Neural cell (in vitro differentiated cells): ENCODE measurements at regions not wholly inside any gene's neighbourhood (a gene's known extent, or its start where the extent isn't known, plus 50 kb on each side); places are given as distances from the start of the nearest gene placed in this dataset.

Experiments used
- CTCF ChIP-seq: fragments of 450-650 bp; IDR thresholded peaks from 2 replicates; pipeline ENCODE4 v1.5.1; 2014; ENCODE audit warnings: antibody characterized with exemption, mild to moderate bottlenecking, moderate library complexity; ENCODE audit not compliant: poor library complexity, severe bottlenecking
- EP300 ChIP-seq: fragments of 450-650 bp; conservative IDR thresholded peaks from 2 replicates; pipeline ENCODE4 v1.6.1; 2014; ENCODE audit warnings: antibody characterized with exemption, mild to moderate bottlenecking, moderate library complexity; ENCODE audit not compliant: poor library complexity, severe bottlenecking
- EZH2 ChIP-seq: fragments of 200-600, 300-800 bp; shearing (Covaris generic), sonication (generic); IDR thresholded peaks from 2 replicates; pipeline ENCODE4 v1.6.1; 2014; ENCODE audit warnings: antibody characterized with exemption, low read length, borderline replicate concordance, mild to moderate bottlenecking; ENCODE audit not compliant: insufficient read depth, poor library complexity, severe bottlenecking
- RAD21 ChIP-seq: fragments of 450-650 bp; conservative IDR thresholded peaks from 2 replicates; pipeline ENCODE4 v1.6.1; 2014; ENCODE audit warnings: antibody characterized with exemption, mild to moderate bottlenecking, moderate library complexity

DNA sequence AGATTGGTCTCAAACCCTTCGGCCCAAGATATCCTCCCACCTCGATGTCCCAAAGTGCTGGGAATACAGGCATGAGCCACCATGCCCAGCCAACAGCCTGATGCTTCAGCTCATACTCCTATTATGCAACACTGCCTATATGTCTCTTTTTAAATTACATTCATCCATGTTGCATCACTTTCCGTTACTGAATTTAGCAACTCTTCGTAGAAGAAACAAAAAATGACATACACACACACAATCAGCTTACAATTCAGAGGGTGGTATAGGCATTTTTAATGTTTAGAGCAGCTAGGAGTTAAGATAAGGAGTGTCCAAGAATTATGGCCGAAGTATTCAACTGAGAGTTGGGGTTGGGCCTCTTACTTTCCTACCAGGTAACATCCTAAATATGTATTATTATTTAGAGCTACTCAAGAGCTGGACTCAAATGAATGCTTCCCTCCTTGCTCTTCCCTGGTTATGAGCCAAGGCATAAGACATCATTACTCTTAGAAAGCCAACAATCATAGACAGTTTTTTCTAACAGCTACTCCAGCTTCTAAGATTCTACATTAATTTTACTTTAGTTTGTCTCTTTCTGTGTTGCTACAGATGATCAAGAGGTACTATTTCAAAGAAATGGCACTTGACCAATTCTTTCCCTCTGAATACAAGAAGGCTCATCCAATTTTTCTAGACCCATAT, 62.0 kb upstream of the BMP5 start:
- TF ChIP-seq EZH2 (no peak), CTCF (no peak), EP300 (no peak), RAD21 (no peak)
